HL-60 (cell line): ENCODE measurements at regions not wholly inside any gene's neighbourhood (a gene's known extent, or its start where the extent isn't known, plus 50 kb on each side); places are given as distances from the start of the nearest gene placed in this dataset.
"Not testable (repeated sequence)": the region's sequence is repeated elsewhere in the genome, so short reads cannot be mapped to it uniquely, and the experiment has no call there.

Source experiments
- DNase-seq, 2 experiments: peaks; one replicate each; pipeline ENCODE4 v3.0.0-alpha.2; 2010 to 2020; ENCODE audit warnings: low read depth in 1 of 2, low spot score in 1 of 2
- H3K27ac ChIP-seq: fragments of 250-450 bp; sonication (Bioruptor Pico); replicated peaks from 2 replicates; pipeline ENCODE4 v1.5.1; 2020; ENCODE audit warnings: mild to moderate bottlenecking, moderate library complexity
- H3K27me3 ChIP-seq: fragments of 250-450 bp; sonication (Bioruptor Pico); 2 replicates; pipeline ENCODE4 v1.5.1; 2021; ENCODE audit warnings: mild to moderate bottlenecking, moderate library complexity; ENCODE audit not compliant: insufficient read depth, poor library complexity, severe bottlenecking
- H3K4me3 ChIP-seq: replicated peaks from 2 replicates; pipeline ENCODE4 v1.5.1; 2011; ENCODE audit warnings: mild to moderate bottlenecking, control low read depth, low read length; ENCODE audit not compliant: insufficient read depth
- GABPA ChIP-seq: IDR thresholded peaks from 2 replicates; pipeline ENCODE4 v1.6.1; 2012; ENCODE audit warnings: low read depth
- POLR2AphosphoS5 ChIP-seq: IDR thresholded peaks from 2 replicates; pipeline ENCODE4 v1.6.1; 2012; ENCODE audit warnings: low read depth
- REST ChIP-seq: IDR thresholded peaks from 2 replicates; pipeline ENCODE4 v1.6.1; 2012; ENCODE audit warnings: low read depth; ENCODE audit not compliant: insufficient replicate concordance
- SPI1 ChIP-seq: IDR thresholded peaks from 2 replicates; pipeline ENCODE4 v1.6.1; 2012; ENCODE audit warnings: low read depth, mild to moderate bottlenecking, borderline replicate concordance
- TF ChIP-seq, protein P1 (sequence below): IDR thresholded peaks from one replicate; pipeline ENCODE4 v1.5.1; 2011; ENCODE audit warnings: low read length, control low read depth, inconsistent platforms; ENCODE audit not compliant: insufficient read depth

- Histone ChIP-seq H3K27ac (no peak overlapping the region), H3K27me3 (no peaks in the 10 kb centered on the region), H3K4me3 (no peak overlapping the region)
- DNase-seq: no peak
- no peak for TF ChIP-seq POLR2AphosphoS5
- TF ChIP-seq SPI1: no peak
- TF ChIP-seq, protein P1, sequence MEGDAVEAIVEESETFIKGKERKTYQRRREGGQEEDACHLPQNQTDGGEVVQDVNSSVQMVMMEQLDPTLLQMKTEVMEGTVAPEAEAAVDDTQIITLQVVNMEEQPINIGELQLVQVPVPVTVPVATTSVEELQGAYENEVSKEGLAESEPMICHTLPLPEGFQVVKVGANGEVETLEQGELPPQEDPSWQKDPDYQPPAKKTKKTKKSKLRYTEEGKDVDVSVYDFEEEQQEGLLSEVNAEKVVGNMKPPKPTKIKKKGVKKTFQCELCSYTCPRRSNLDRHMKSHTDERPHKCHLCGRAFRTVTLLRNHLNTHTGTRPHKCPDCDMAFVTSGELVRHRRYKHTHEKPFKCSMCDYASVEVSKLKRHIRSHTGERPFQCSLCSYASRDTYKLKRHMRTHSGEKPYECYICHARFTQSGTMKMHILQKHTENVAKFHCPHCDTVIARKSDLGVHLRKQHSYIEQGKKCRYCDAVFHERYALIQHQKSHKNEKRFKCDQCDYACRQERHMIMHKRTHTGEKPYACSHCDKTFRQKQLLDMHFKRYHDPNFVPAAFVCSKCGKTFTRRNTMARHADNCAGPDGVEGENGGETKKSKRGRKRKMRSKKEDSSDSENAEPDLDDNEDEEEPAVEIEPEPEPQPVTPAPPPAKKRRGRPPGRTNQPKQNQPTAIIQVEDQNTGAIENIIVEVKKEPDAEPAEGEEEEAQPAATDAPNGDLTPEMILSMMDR: no peak
- TF ChIP-seq GABPA: no peak
- no peak for TF ChIP-seq REST
Observed at GRCh38 chr20:52060794-52061714, 130.5 kb downstream of the ZFP64 start.

DNA sequence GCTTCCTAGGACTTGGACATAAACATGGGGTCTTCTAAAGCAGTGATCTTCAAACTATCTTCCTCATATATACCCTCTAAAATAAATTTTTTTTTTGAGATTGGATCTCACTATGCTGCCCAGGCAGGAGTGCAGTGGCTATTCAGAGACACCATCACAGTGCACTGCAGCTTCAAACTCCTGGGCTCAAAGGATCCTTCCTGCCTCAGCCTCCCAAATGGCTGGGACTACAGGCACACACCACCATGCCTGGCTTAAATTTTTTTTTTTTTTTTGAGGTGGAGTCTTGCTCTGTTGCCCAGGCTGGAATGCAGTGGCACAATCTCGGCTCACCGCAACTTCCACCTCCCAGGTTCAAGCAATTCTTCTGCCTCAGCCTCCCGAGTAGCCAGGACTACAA, 134.4 kb downstream of the ZFP64 start:
- not testable (repeated sequence) for H3K27ac ChIP-seq, H3K27me3 ChIP-seq, DNase-seq, H3K4me3 ChIP-seq

GRCh38 chr20:52056203-52057062, 135.1 kb downstream of the ZFP64 start:
- TF ChIP-seq POLR2AphosphoS5 (no peak), SPI1 (no peak)
- Histone ChIP-seq H3K4me3 (no peak overlapping the region), H3K27me3 (no peaks in the 10 kb centered on the region), H3K27ac (no peak overlapping the region)
- no peak for DNase-seq

DNA sequence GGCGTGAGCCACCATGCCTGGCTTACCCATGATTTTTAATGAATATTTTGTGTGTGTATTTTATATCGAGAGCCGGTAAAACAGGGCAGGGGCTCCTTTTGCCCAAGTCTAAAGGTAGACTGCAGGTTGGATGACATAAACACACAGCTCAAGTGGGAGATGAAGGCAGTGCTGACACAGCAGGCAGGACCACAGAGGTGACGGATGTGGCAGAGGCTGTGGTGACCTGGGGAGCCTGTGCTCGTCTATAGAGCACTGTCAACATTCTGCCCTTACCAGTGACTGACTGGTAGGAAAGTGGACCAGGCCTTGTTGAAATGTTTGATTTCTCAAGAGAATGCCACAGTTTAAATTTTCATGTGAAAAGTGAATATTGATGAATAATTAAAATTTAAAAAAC, 137.5 kb downstream of the ZFP64 start:
- DNase-seq: no peak
- no peak overlapping the region for H3K27ac ChIP-seq
- no peaks in the 10 kb centered on the region for H3K27me3 ChIP-seq
- TF ChIP-seq SPI1 (no peak), GABPA (no peak), POLR2AphosphoS5 (no peak), REST (no peak)
- TF ChIP-seq, protein P1: no peak
- H3K4me3 ChIP-seq: no peak overlapping the region
